IPS-18c (cell line): ENCODE measurements at regions not wholly inside any gene's neighbourhood (a gene's known extent, or its start where the extent isn't known, plus 50 kb on each side); places are given as distances from the start of the nearest gene placed in this dataset.
"Not testable (repeated sequence)": the region's sequence is repeated elsewhere in the genome, so short reads cannot be mapped to it uniquely, and the experiment has no call there.

Source experiments
- H3K4me3 ChIP-seq: 2 replicates; pipeline ENCODE4 v1.7.0; 2013; ENCODE audit warnings: low read depth, mild to moderate bottlenecking, low read length, moderate library complexity; ENCODE audit not compliant: insufficient read depth
- H3K9me3 ChIP-seq: one replicate; pipeline ENCODE4 v1.6.1; 2013; ENCODE audit warnings: mild to moderate bottlenecking, low read length, moderate library complexity; ENCODE audit not compliant: control insufficient read depth, insufficient read depth

GRCh38 chr6:170205126-170205525, 85.8 kb downstream of the DLL1 start:
- Histone ChIP-seq H3K9me3 (no peaks in the 10 kb centered on the region), H3K4me3 (no peak overlapping the region)

- Histone ChIP-seq H3K4me3 (no peak overlapping the region), H3K9me3 (no peaks in the 10 kb centered on the region)
Measured at GRCh38 chr6:170203212-170203611, 87.7 kb downstream of the DLL1 start.

- Histone ChIP-seq H3K9me3 (no peaks in the 10 kb centered on the region), H3K4me3 (no peak overlapping the region)
Measured at GRCh38 chr6:170202416-170203135, 88.3 kb downstream of the DLL1 start.

- Histone ChIP-seq H3K4me3 (no peak overlapping the region), H3K9me3 (no peaks in the 10 kb centered on the region)
Measured at GRCh38 chr6:170201361-170201760, 89.5 kb downstream of the DLL1 start.

- no peak overlapping the region for H3K4me3 ChIP-seq
- no peaks in the 10 kb centered on the region for H3K9me3 ChIP-seq
Measured at GRCh38 chr6:170200458-170200891, 90.4 kb downstream of the DLL1 start.

DNA sequence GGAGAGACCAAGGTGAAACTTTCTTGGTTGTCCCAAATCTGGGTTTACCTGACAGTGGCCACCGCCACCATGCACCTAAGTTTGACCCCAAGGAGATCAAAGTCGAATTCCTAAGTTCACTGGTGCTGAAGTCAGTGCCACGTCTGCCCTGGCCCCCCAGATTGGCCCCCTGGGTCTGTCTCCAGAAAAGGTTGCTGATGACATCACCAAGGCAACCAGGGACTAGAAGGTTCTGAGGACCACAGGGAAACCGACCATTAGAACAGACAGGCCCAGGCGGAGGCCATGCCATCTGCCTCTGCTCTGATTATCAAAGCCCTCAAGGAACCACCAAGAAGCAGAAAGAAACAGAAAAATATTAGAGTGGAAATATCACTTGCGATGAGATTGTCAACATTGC, 91.2 kb downstream of the DLL1 start:
- Histone ChIP-seq H3K4me3 (no peak overlapping the region), H3K9me3 (no peaks in the 10 kb centered on the region)

DNA sequence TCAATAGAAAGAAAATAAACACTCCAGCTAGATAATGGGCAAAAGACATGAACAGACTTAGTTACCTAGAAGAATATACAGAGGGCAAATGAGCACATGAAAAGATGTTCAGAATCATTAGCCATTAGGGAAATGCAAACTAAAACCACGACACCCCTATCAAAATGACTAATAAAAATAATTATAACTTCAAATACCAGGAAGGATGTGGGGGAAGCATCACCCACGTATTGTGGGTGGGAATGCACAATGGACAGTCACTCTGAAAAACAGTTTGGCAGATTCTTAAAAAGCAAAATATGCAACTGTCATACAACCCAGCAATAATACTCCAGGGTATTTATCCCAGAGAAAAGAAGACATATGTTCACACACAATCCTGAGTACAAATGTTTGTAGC, 92.6 kb downstream of the DLL1 start:
- Histone ChIP-seq H3K4me3 (no peak overlapping the region), H3K9me3 (no peaks in the 10 kb centered on the region)

DNA sequence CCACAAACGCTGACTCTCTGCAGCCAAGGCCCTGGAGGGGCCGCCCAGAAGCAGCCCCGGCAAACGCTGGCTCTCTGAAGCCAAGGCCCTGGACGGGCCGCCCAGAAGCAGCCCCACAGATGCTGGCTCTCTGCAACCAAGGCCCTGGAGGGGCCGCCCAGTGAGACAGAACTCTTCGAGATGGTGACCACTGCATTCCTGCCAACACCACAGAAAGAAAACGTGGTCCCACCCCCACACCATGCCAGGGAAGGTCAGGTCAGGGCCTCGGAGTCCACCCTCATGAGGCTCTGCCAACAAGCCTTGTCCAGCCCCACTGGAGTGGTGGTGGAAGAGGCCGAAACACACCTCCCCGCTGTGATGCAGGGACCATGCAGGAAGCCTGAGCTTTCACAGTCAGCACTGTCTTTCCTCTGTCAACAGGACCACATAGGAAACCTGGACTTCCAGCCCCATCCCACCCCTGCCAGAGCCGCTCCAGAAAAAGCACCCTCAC, 97.5 kb downstream of the DLL1 start:
- no peak overlapping the region for H3K4me3 ChIP-seq
- H3K9me3 ChIP-seq = no peaks in the 10 kb centered on the region

GRCh38 chr6:170192905-170193304, 98.0 kb downstream of the DLL1 start:
- no peaks in the 10 kb centered on the region for H3K9me3 ChIP-seq
- H3K4me3 ChIP-seq = no peak overlapping the region

DNA sequence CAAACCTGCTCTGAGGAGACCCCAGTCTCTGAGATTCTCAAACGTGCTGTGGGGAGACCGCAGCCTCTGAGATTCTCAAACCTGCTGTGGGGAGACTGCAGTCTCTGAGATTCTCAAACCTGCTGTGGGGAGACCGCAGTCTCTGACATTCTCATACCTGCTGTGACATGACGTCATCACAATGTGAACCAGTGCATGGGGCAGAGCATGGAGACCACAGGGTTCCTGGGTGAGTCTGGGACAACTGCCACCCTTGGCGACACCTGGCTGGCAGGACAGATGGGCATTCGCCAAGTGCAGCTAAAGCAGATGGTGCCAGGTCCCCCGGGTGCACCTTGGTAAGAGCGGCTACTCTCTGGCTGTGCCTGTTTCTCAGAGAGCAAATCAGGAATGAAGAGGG, 98.8 kb downstream of the DLL1 start:
- not testable (repeated sequence) for H3K9me3 ChIP-seq, H3K4me3 ChIP-seq

DNA sequence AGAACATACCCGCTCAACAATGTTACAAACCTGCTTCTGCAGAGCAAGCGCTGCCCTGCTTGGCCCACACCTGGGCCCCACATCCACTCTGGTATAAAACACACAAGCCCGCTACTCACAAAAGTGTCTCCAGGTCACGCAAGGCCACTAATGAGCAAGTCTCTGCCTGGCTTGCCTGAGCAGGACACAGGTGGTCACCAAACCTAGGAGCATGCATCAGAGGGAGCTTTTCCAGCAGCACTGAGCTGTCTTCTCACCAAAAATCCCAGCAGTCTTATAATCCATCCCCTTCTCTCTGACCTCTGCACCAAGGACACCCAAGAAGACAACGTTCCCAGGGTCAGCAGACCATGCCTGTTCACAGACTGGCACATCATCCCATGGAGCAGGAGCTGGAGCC, 100.8 kb downstream of the DLL1 start:
- H3K4me3 ChIP-seq = no peak overlapping the region
- no peaks in the 10 kb centered on the region for H3K9me3 ChIP-seq

GRCh38 chr6:170189236-170189635, 101.6 kb downstream of the DLL1 start:
- Histone ChIP-seq H3K4me3 (no peak overlapping the region), H3K9me3 (no peaks in the 10 kb centered on the region)

GRCh38 chr6:170188571-170189001, 102.3 kb downstream of the DLL1 start:
- H3K4me3 ChIP-seq = no peak overlapping the region
- H3K9me3 ChIP-seq = no peaks in the 10 kb centered on the region

DNA sequence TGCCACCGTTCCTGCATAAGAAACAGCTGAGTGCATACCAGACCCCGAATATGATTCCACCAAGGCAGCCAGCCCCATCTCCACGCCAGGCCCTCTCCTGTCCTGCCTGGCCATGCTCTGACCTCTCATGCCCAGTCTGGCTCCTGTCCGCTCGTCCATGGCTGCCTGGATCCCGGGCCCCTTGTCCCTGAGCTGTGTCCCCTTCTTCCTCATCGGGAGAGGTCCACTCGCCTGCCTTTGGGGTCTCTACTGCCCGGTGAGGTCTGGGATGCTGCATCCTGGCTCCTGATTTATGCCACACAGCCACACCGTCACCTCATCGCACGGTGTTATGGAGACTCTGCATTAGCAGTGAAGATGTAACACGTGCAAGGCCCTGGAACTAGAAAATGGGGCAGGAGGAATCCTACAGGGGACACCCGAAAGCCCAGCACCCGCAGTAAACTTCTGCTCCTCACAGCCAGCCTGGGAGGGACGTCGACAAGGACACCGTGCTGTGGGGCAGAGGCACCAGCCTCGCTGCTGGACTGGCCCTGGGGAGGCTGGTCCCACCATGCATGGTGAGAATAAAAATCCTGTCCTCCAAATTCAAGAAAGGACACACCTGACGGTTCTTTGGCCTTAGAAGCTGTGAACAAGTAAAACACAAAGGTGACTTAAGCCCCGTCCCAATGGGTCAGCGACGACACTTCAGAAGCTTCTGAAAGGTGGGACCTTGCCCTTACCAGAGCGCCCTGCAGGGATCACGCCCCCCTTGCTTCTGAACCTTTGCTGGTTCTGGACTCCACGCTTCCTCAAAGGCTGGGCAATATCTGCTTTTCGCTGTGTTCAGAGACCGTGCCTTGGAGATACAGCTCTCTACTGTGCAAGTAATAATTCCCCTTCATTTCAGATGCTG, 103.0 kb downstream of the DLL1 start:
- H3K9me3 ChIP-seq = no peaks in the 10 kb centered on the region
- no peak overlapping the region for H3K4me3 ChIP-seq

DNA sequence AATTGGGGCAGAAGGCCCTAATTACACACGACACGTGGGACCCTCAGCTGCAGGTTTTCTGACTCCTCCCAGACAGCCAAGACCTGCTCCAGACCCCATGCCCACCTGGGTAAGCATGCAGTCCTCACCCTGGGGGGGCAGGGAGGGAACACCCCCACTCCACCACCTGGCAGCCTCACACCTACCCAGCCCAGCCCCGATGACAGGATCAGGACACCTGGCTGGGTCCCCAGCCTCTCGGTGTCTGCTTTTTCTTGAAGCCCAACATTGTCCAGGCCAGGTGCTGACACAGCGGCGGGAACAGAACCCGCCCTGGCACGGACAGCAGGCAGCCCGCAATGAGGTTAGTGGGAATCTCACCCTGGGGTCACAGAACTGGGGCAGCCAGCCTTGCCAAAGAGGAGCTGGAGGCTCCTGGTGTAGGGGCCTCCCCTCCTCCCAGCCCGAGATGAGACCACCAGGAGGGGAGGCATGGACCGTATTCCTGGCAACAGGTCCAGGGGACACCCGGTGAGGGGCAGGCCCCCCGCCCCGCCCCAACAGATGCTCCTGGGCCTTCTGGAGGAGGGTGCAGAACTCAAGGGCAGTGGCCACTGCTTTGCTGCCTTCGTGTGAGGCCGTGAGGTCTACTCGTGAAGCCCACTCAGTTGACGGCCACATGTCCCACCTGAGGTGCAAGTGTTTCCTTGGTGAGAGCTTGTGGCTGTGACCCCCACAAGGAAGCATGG, 103.8 kb downstream of the DLL1 start:
- Histone ChIP-seq H3K9me3 (no peaks in the 10 kb centered on the region), H3K4me3 (no peak overlapping the region)

DNA sequence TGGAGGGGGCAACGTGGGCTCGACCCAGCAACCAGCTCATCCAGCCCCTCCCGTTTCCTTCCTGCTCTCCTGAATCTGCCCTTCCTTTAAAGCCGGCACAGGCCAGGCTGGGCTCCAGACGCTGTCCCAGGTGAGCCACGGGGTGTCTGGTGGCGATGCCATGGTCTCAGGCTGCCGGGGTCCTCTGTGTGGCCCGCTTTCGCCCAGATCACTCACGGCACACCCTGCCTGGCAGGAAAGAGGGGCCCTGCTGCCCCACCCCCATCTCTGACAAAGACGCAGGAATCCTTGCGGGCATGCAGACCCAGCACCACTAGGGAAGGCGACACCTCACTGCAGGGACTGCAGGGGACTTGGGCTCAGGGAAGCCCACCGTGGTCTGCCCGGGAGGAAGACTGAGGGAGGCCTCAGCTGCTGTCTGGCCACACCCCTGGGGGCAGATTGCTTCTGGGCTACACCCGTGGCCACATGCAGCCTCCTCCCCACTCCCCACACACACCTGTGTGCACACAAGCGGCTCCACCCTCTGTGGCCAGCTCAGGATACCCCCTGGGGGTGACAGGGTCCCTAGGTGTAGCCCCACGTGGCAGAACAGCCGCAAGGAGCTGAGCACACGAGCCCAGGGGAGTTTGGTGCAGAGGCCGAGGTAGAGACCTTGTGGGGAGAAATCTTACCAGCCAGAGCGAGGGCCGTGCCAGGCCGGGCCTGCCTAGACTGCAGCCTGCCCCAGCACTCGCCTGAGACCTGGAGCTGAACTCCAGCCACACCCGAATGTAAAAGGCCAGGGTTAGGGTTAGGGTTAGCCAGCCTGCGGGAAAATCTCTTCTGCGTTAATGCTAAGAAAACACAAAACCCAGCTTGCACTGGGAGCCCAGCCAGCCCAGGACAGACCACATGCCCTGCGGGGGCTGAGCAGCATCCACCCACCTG, 104.6 kb downstream of the DLL1 start:
- no peak overlapping the region for H3K4me3 ChIP-seq
- H3K9me3 ChIP-seq = no peaks in the 10 kb centered on the region
